ENCODE measurements at regions not wholly inside any gene's neighbourhood (a gene's known extent, or its start where the extent isn't known, plus 50 kb on each side); places are given as distances from the start of the nearest gene placed in this dataset.
"Not testable (repeated sequence)": the region's sequence is repeated elsewhere in the genome, so short reads cannot be mapped to it uniquely, and the experiment has no call there.

GRCh38 chr15:53011779-53012178 lies 221.6 kb upstream of the ONECUT1 start:
- H3K36me3 ChIP-seq (ENCODE audit: control insufficient read depth in 1 of 2, insufficient read depth in 2 of 2, low read length in 2 of 2); H3K9ac ChIP-seq (ENCODE audit: low read length); H3K4me2 ChIP-seq (ENCODE audit: low read length); H3K4me1 ChIP-seq (ENCODE audit: control insufficient read depth in 1 of 2, insufficient read depth in 2 of 2, low read length in 2 of 2); H3K79me2 ChIP-seq (ENCODE audit: insufficient read depth, low read length); ATAC-seq; H3K27me3 ChIP-seq (ENCODE audit: insufficient read depth, low read length); H4K20me1 ChIP-seq (ENCODE audit: insufficient read depth); POLR2A ChIA-PET; RAD21 ChIA-PET (ENCODE audit: low non-redundant PET in 1 of 2, low total read pairs in 2 of 2, uncharacterized antibody in 2 of 2, unreplicated experiment in 2 of 2); H3K9me3 ChIP-seq (ENCODE audit: control insufficient read depth in 1 of 2, insufficient read depth in 1 of 2, low read depth in 1 of 2, low read length in 2 of 2); intact Hi-C loops (cut with micrococcal nuclease); H3K27ac ChIP-seq (ENCODE audit: low read depth, low read length); H3K4me3 ChIP-seq (replicated peaks in 1 of 2; ENCODE audit: low read depth in 1 of 2, low read length in 2 of 2); CTCF ChIA-PET; H3K9me2 ChIP-seq (ENCODE audit: insufficient read depth); DNase-seq (ENCODE audit: low read depth, low spot score); BruUV-seq (replicated peaks); H2AFZ ChIP-seq (ENCODE audit: low read depth, low read length, poor library complexity, severe bottlenecking): not testable (repeated sequence)

GRCh38 chr15:53009093-53009492 lies 219.0 kb upstream of the ONECUT1 start:
- no TSS peak for BruUV-seq (replicated peaks)

More at GRCh38 chr15:53009093-53009492, 219.0 kb upstream of the ONECUT1 start:
- Histone ChIP-seq H3K9me3 (ENCODE audit: control insufficient read depth in 1 of 2, insufficient read depth in 1 of 2, low read depth in 1 of 2, low read length in 2 of 2) (no peaks in the 10 kb centered on the region), H3K4me1 (ENCODE audit: control insufficient read depth in 1 of 2, insufficient read depth in 2 of 2, low read length in 2 of 2) (no peaks in the 10 kb centered on the region), H3K9ac (ENCODE audit: low read length) (no peak overlapping the region), H2AFZ (ENCODE audit: low read depth, low read length, poor library complexity, severe bottlenecking) (no peak overlapping the region), H3K27me3 (ENCODE audit: insufficient read depth, low read length) (no peaks in the 10 kb centered on the region; the same call in 1 of the 2 replicates), H3K4me3 (replicated peaks in 1 of 2; ENCODE audit: low read depth in 1 of 2, low read length in 2 of 2) (no peak overlapping the region), H3K27ac (ENCODE audit: low read depth, low read length) (no peak overlapping the region), H4K20me1 (ENCODE audit: insufficient read depth) (no peaks in the 10 kb centered on the region), H3K36me3 (ENCODE audit: control insufficient read depth in 1 of 2, insufficient read depth in 2 of 2, low read length in 2 of 2) (no peaks in the 10 kb centered on the region), H3K79me2 (ENCODE audit: insufficient read depth, low read length) (no peaks in the 10 kb centered on the region), H3K4me2 (ENCODE audit: low read length) (no peak overlapping the region), H3K9me2 (ENCODE audit: insufficient read depth) (no peaks in the 10 kb centered on the region)
- intact Hi-C loops (cut with micrococcal nuclease): no loop called here
- TF ChIP-seq EZH2 (IDR thresholded peaks at IDR 0.05) (no peak), EGR1 (IDR thresholded peaks at IDR 0.05; ENCODE audit: low read depth) (no peak), ZBTB33 (IDR thresholded peaks at IDR 0.05; ENCODE audit: extremely low read depth, insufficient replicate concordance, low read length) (no peak), CBX3 (IDR thresholded peaks at IDR 0.05; ENCODE audit: low read depth) (no peak), MAX (IDR thresholded peaks at IDR 0.05) (no peak), ZNF274 (IDR thresholded peaks at IDR 0.05; ENCODE audit: low read depth, low read length) (no peak)
- DNase-seq (ENCODE audit: low read depth, low spot score): no peak
- CTCF ChIA-PET: interaction anchor here (0.6 kb wide), 1 partner anchor 217 kb away, joined by 3 read pairs; no protein-coding TSS in a partner anchor
- no peak for ATAC-seq
- POLR2A ChIA-PET: no interaction called here
- RAD21 ChIA-PET (ENCODE audit: low non-redundant PET in 1 of 2, low total read pairs in 2 of 2, uncharacterized antibody in 2 of 2, unreplicated experiment in 2 of 2): no interaction called here
